Lung (tissue), 11 donors: ENCODE measurements at regions not wholly inside any gene's neighbourhood (a gene's known extent, or its start where the extent isn't known, plus 50 kb on each side); places are given as distances from the start of the nearest gene placed in this dataset.

Source experiments
- ATAC-seq: fragments of 200-7000 bp; cut with Tn5 transposase; one replicate; pipeline ENCODE4 v1.9.1; 2020; ENCODE audit warnings: moderate number of reproducible peaks; ENCODE audit not compliant: insufficient read depth, low FRiP score
- DNase-seq, 3 donors: peaks; one replicate each; pipeline ENCODE4 v3.0.0-alpha.2; 2013 to 2017
- H3K27ac ChIP-seq, 2 donors: one replicate each; pipeline ENCODE4 v1.5.1; 2013; ENCODE audit warnings: mild to moderate bottlenecking in 2 of 2, moderate library complexity in 2 of 2, control low read depth in 1 of 2, inconsistent platforms in 1 of 2, low read depth in 1 of 2, low read length in 1 of 2
- H3K27me3 ChIP-seq, 3 donors: one replicate each; pipeline ENCODE4 v1.5.1; 2013; ENCODE audit warnings: low read length in 2 of 3; ENCODE audit not compliant: control insufficient read depth in 3 of 3, insufficient read depth in 3 of 3
- H3K36me3 ChIP-seq, 4 donors: one replicate each; pipeline ENCODE4 v1.5.1; 2013; ENCODE audit warnings: low read length in 4 of 4, mild to moderate bottlenecking in 1 of 4, moderate library complexity in 1 of 4; ENCODE audit not compliant: control insufficient read depth in 4 of 4, insufficient read depth in 4 of 4
- H3K4me1 ChIP-seq, 5 donors: one replicate each; pipeline ENCODE4 v1.5.1; 2013; ENCODE audit warnings: low read length in 5 of 5, mild to moderate bottlenecking in 2 of 5, moderate library complexity in 1 of 5; ENCODE audit not compliant: control insufficient read depth in 5 of 5, insufficient read depth in 5 of 5
- H3K4me3 ChIP-seq: one replicate; pipeline ENCODE4 v1.5.1; 2013; ENCODE audit warnings: mild to moderate bottlenecking, control low read depth, moderate library complexity
- H3K9ac ChIP-seq, 2 donors: one replicate each; pipeline ENCODE4 v1.5.1; 2013; ENCODE audit warnings: low read length in 2 of 2, control low read depth in 1 of 2; ENCODE audit not compliant: insufficient read depth in 1 of 2
- H3K9me3 ChIP-seq, 4 donors: one replicate each; pipeline ENCODE4 v1.5.1; 2013; ENCODE audit warnings: low read length in 3 of 4, mild to moderate bottlenecking in 1 of 4, moderate library complexity in 1 of 4; ENCODE audit not compliant: control insufficient read depth in 4 of 4, insufficient read depth in 3 of 4
- WGBS, 2 donors: extraction: QIAGEN DNeasy Blood & Tissue Kit; methylation state at CpG; one replicate each; pipeline ENCODE4 v1.1.7; 2013; 5-methylcytosine and 5-hydroxymethylcytosine counted together
- TF ChIP-seq, protein P1 (sequence below): IDR thresholded peaks from 2 replicates; pipeline ENCODE4 v1.5.1; 2012; ENCODE audit warnings: mild to moderate bottlenecking; ENCODE audit errors: control extremely low read depth, extremely low read depth
- donor health status: control.
- donor health status: control.
- donor health status: Bipolar disorder and iron deficiency.
- donor health status: healthy.
- donor health status: DM: yes; HTN: yes; CAD: no.

DNA sequence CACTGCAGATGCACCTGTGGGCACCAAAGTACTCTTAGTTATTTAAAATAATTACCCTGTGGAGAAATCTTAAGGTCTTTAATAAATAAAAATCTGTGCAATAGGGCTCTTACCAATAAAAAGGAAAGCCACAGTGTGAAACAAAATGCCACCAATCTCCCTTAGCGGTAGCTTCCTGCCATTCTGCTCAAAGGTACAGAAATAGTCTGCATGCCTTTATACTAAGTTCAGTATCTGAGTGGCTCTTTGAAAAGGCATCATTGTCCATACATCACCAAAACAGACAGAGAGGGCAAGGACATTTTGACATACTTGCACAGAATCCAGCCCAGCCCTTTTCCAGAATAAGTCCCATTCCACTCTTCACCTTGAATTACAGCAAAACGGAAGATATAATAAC lies 161.0 kb downstream of the KLF12 start:
- no peak for ATAC-seq
- no peak for DNase-seq
- H3K4me1 ChIP-seq, result peaks cover 0 to 19% (median 0%) of the 10 kb centered on the region in 5 donors
- no peak overlapping the region for H3K9ac ChIP-seq
- peaks cover 0 to 3% (median 0%) of the 10 kb centered on the region in 4 donors for H3K9me3 ChIP-seq
- 91 to 93% methylated on average over 2 of the region's 2 CpGs for WGBS, 2 donors
- H3K27ac ChIP-seq, result no peak overlapping the region
- no peaks in the 10 kb centered on the region for H3K36me3 ChIP-seq
- no peaks in the 10 kb centered on the region for H3K27me3 ChIP-seq
- TF ChIP-seq, protein P1, sequence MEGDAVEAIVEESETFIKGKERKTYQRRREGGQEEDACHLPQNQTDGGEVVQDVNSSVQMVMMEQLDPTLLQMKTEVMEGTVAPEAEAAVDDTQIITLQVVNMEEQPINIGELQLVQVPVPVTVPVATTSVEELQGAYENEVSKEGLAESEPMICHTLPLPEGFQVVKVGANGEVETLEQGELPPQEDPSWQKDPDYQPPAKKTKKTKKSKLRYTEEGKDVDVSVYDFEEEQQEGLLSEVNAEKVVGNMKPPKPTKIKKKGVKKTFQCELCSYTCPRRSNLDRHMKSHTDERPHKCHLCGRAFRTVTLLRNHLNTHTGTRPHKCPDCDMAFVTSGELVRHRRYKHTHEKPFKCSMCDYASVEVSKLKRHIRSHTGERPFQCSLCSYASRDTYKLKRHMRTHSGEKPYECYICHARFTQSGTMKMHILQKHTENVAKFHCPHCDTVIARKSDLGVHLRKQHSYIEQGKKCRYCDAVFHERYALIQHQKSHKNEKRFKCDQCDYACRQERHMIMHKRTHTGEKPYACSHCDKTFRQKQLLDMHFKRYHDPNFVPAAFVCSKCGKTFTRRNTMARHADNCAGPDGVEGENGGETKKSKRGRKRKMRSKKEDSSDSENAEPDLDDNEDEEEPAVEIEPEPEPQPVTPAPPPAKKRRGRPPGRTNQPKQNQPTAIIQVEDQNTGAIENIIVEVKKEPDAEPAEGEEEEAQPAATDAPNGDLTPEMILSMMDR, result no peak
- no peak overlapping the region for H3K4me3 ChIP-seq

- DNase-seq (no peak), ATAC-seq (no peak)
- H3K9ac ChIP-seq, result no peak overlapping the region
- H3K4me1 ChIP-seq, result peaks cover 0 to 19% (median 0%) of the 10 kb centered on the region in 5 donors
- H3K27me3 ChIP-seq, result no peaks in the 10 kb centered on the region
- H3K27ac ChIP-seq, result no peak overlapping the region
- TF ChIP-seq, protein P1, result no peak
- peaks cover 0 to 3% (median 0%) of the 10 kb centered on the region in 4 donors for H3K9me3 ChIP-seq
- H3K4me3 ChIP-seq, result no peak overlapping the region
- no peaks in the 10 kb centered on the region for H3K36me3 ChIP-seq
- WGBS, 2 donors, result 82 to 91% methylated on average over 7 of the region's 7 CpGs
Observed at GRCh38 chr13:73972545-73972944, 161.7 kb downstream of the KLF12 start.

GRCh38 chr13:73971481-73971880 lies 162.7 kb downstream of the KLF12 start:
- ATAC-seq (no peak), DNase-seq (no peak)
- H3K27ac ChIP-seq, result no peak overlapping the region
- no peaks in the 10 kb centered on the region for H3K27me3 ChIP-seq
- no peaks in the 10 kb centered on the region for H3K36me3 ChIP-seq
- H3K4me1 ChIP-seq, result peaks cover 0 to 27% (median 0%) of the 10 kb centered on the region in 5 donors
- H3K9me3 ChIP-seq, result peaks cover 0 to 3% (median 0%) of the 10 kb centered on the region in 4 donors
- H3K4me3 ChIP-seq, result no peak overlapping the region
- H3K9ac ChIP-seq, result no peak overlapping the region
- 89 to 91% methylated on average over 2 of the region's 2 CpGs for WGBS, 2 donors
- TF ChIP-seq, protein P1, result no peak

DNA sequence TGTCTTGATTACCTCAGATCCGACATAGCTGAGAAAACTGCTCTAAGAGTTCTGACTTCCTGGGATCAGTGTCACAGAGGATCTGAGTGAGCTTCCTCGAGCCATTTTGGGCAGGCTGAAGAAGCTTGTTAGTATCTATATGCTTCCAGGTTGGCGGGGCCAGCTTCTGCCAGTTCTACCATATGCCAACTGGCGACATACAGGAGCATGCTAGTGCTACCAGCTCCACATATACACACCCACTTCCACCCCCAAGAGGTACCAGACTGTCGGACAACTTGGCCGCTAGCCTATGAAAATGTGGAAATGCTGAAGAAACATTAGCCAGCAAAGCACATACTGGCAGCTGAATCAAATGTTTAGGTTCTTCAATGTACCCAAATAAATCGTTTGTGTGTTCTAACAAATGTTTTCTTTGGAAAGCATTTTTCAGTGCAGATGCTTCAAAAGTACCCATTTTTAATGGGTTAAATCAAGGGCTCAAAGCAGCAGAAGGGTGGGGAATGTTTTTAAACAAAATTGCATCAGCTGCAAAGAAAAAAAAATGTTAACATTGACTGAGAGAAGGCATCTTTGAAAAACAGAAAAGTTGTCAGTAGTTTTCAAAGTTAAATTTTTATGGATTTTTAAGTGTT lies 163.7 kb downstream of the KLF12 start:
- no peak for DNase-seq
- Histone ChIP-seq H3K9ac (no peak overlapping the region), H3K4me1 (peaks cover 0 to 22% (median 0%) of the 10 kb centered on the region in 5 donors), H3K27me3 (no peaks in the 10 kb centered on the region), H3K4me3 (no peak overlapping the region), H3K27ac (no peak overlapping the region), H3K9me3 (peaks cover 0 to 3% (median 0%) of the 10 kb centered on the region in 4 donors), H3K36me3 (no peaks in the 10 kb centered on the region)
- 88% methylated on average over 7 of the region's 7 CpGs for WGBS, 2 donors
- no peak for ATAC-seq
- TF ChIP-seq, protein P1, result no peak
